Peyer's patch (tissue), 4 donors: ENCODE measurements at regions not wholly inside any gene's neighbourhood (a gene's known extent, or its start where the extent isn't known, plus 50 kb on each side); places are given as distances from the start of the nearest gene placed in this dataset.

Experiments used
- DNase-seq, 3 donors: peaks; one replicate each; pipeline ENCODE4 v3.0.0-alpha.2; 2017 to 2019
- H3K27ac ChIP-seq, 4 donors: fragments of 200-600 bp; sonication (generic); one replicate each; pipeline ENCODE4 v1.5.1; 2016 to 2019
- H3K27me3 ChIP-seq, 2 donors: fragments of 200-600 bp; sonication (generic); one replicate each; pipeline ENCODE4 v1.5.1; 2019
- H3K36me3 ChIP-seq, 3 donors: fragments of 200-600 bp; sonication (generic); one replicate each; pipeline ENCODE4 v1.5.1; 2016 to 2019
- H3K4me1 ChIP-seq, 4 donors: fragments of 200-600 bp; sonication (generic); one replicate each; pipeline ENCODE4 v1.5.1; 2016 to 2019
- H3K4me3 ChIP-seq, 4 donors: fragments of 200-600 bp; sonication (generic); 1 replicate in 3 of 4; 2 replicates in 1 of 4; pipeline ENCODE4 v1.5.1; 2016 to 2019; ENCODE audit warnings: mild to moderate bottlenecking in 1 of 4
- H3K9me3 ChIP-seq, 4 donors: fragments of 200-600 bp; sonication (generic); one replicate each; pipeline ENCODE4 v1.5.1; 2016 to 2019; ENCODE audit warnings: mild to moderate bottlenecking in 1 of 4
- CTCF ChIP-seq, 6 experiments: fragments of 450-650 bp in 4 of 6; fragments of 200-600 bp in 2 of 6; sonication (generic) in 1 of 6; IDR thresholded peaks; one replicate each; pipeline ENCODE4 v1.5.1; 2017 to 2019; ENCODE audit warnings: antibody characterized with exemption in 6 of 6, mild to moderate bottlenecking in 3 of 6, moderate library complexity in 1 of 6
- POLR2A ChIP-seq, 2 donors: fragments of 450-650 bp; IDR thresholded peaks; one replicate each; pipeline ENCODE4 v1.5.1; 2017; ENCODE audit warnings: antibody characterized with exemption in 2 of 2, mild to moderate bottlenecking in 2 of 2, moderate library complexity in 2 of 2

- no peak for DNase-seq
- H3K4me3 ChIP-seq: no peak overlapping the region
- no peaks in the 10 kb centered on the region for H3K9me3 ChIP-seq
- no peak overlapping the region for H3K27ac ChIP-seq
- no peaks in the 10 kb centered on the region for H3K27me3 ChIP-seq
- no peaks in the 10 kb centered on the region for H3K4me1 ChIP-seq
- no peaks in the 10 kb centered on the region for H3K36me3 ChIP-seq
- TF ChIP-seq CTCF (IDR thresholded peaks at IDR 0.05) (no peak), POLR2A (IDR thresholded peaks at IDR 0.05) (no peak)
Observed at GRCh38 chr3:127520993-127521392, 69.5 kb downstream of the TPRA1 start.

GRCh38 chr3:127518456-127519081 is 72.0 kb downstream of the TPRA1 start:
- Histone ChIP-seq H3K27me3 (no peaks in the 10 kb centered on the region), H3K4me1 (no peaks in the 10 kb centered on the region), H3K27ac (no peak overlapping the region), H3K36me3 (no peaks in the 10 kb centered on the region), H3K4me3 (no peak overlapping the region), H3K9me3 (no peaks in the 10 kb centered on the region)
- TF ChIP-seq CTCF (IDR thresholded peaks at IDR 0.05): no peak
- TF ChIP-seq POLR2A (IDR thresholded peaks at IDR 0.05): no peak
- no peak for DNase-seq

- TF ChIP-seq POLR2A (IDR thresholded peaks at IDR 0.05) (no peak), CTCF (IDR thresholded peaks at IDR 0.05) (no peak)
- no peaks in the 10 kb centered on the region for H3K9me3 ChIP-seq
- no peak overlapping the region for H3K27ac ChIP-seq
- H3K4me3 ChIP-seq: no peak overlapping the region
- no peak for DNase-seq
- no peaks in the 10 kb centered on the region for H3K36me3 ChIP-seq
- no peaks in the 10 kb centered on the region for H3K4me1 ChIP-seq
- H3K27me3 ChIP-seq: no peaks in the 10 kb centered on the region
Observed at GRCh38 chr3:127512256-127512655, 78.3 kb downstream of the TPRA1 start.

- no peak for TF ChIP-seq CTCF (IDR thresholded peaks at IDR 0.05)
- no peak for TF ChIP-seq POLR2A (IDR thresholded peaks at IDR 0.05)
- DNase-seq: no peak
- Histone ChIP-seq H3K4me1 (no peaks in the 10 kb centered on the region), H3K27ac (no peak overlapping the region), H3K9me3 (peaks cover 0 to 5% (median 0%) of the 10 kb centered on the region in 4 donors), H3K36me3 (no peaks in the 10 kb centered on the region), H3K4me3 (no peak overlapping the region), H3K27me3 (no peaks in the 10 kb centered on the region)
Observed at GRCh38 chr3:127501177-127501576, 89.4 kb downstream of the TPRA1 start.

- H3K27me3 ChIP-seq: no peaks in the 10 kb centered on the region
- no peak overlapping the region for H3K4me3 ChIP-seq
- TF ChIP-seq POLR2A (IDR thresholded peaks at IDR 0.05) (no peak), CTCF (IDR thresholded peaks at IDR 0.05) (no peak)
- DNase-seq: no peak
- no peaks in the 10 kb centered on the region for H3K9me3 ChIP-seq
- H3K36me3 ChIP-seq: no peaks in the 10 kb centered on the region
- H3K27ac ChIP-seq: no peak overlapping the region
- no peaks in the 10 kb centered on the region for H3K4me1 ChIP-seq
Observed at GRCh38 chr3:127497676-127498075, 92.9 kb downstream of the TPRA1 start.

GRCh38 chr3:127497166-127497565 is 93.4 kb downstream of the TPRA1 start:
- TF ChIP-seq CTCF (IDR thresholded peaks at IDR 0.05): no peak
- TF ChIP-seq POLR2A (IDR thresholded peaks at IDR 0.05): no peak
- Histone ChIP-seq H3K36me3 (no peaks in the 10 kb centered on the region), H3K9me3 (no peaks in the 10 kb centered on the region), H3K4me3 (no peak overlapping the region), H3K27ac (no peak overlapping the region), H3K27me3 (no peaks in the 10 kb centered on the region), H3K4me1 (no peaks in the 10 kb centered on the region)
- DNase-seq: no peak
